Right atrium auricular region (tissue), 2 donors: ENCODE measurements at regions not wholly inside any gene's neighbourhood (a gene's known extent, or its start where the extent isn't known, plus 50 kb on each side); places are given as distances from the start of the nearest gene placed in this dataset.
"Not testable (repeated sequence)": the region's sequence is repeated elsewhere in the genome, so short reads cannot be mapped to it uniquely, and the experiment has no call there.

Experiments used
- DNase-seq: peaks from one replicate; pipeline ENCODE4 v3.0.0-alpha.2; 2019; ENCODE audit warnings: low spot score
- H3K27ac ChIP-seq, 2 donors: fragments of 200-600 bp; sonication (generic); 1 replicate in 1 of 2; 2 replicates in 1 of 2; pipeline ENCODE4 v1.5.1; 2016 to 2019
- H3K27me3 ChIP-seq, 2 donors: fragments of 200-600 bp; sonication (generic); one replicate each; pipeline versions ENCODE4 v1.5.1 to v1.6.0; 2017 to 2019
- H3K36me3 ChIP-seq: fragments of 200-600 bp; sonication (generic); one replicate; pipeline ENCODE4 v1.5.1; 2016
- H3K4me1 ChIP-seq, 2 donors: fragments of 200-600 bp; sonication (generic); one replicate each; pipeline versions ENCODE4 v1.5.1 to v1.6.0; 2017 to 2019
- H3K4me3 ChIP-seq, 2 donors: fragments of 200-600 bp; sonication (generic); 1 replicate in 1 of 2; 2 replicates in 1 of 2; pipeline ENCODE4 v1.5.1; 2017 to 2019; ENCODE audit warnings: mild to moderate bottlenecking in 1 of 2, moderate library complexity in 1 of 2
- H3K9me3 ChIP-seq, 2 donors: fragments of 200-600 bp; sonication (generic); one replicate each; pipeline ENCODE4 v1.5.1; 2019
- TF ChIP-seq, protein P1 (sequence below), 2 donors: fragments of 200-600 bp; sonication (generic); IDR thresholded peaks; one replicate each; pipeline ENCODE4 v1.5.1; 2019; ENCODE audit warnings: antibody characterized with exemption in 2 of 2

DNA sequence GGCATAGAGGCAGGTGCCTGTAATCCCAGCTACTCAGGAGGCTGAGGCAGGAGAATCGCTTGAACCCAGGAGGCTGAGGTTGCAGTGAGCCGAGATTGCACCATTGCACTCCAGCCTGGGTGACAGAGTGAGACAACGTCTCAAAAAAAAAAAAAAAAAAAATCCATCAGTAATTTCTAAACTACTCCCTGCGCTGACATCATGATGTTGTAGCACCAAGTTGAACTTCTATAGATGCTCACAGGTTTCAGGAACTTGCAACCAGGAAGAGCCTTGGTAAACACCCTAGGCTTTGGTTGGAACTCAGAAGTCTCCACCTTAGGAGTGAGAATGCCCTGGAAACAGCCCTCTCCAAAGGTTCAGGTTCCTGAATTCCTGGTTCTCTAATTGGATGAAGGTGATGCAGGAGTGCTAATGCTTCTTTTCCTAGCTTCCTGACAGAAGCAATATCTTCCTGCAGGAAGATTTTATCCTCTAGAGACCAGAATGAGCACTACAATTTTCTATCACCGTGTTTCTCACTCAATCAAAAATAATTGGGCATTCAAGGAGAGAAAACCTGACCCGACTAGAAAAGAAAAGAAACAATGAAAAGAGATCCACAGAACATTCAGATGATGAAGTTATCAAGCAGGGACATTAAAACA is 469.6 kb downstream of the GADD45G start:
- Histone ChIP-seq H3K4me3 (no peak overlapping the region), H3K27ac (no peak overlapping the region), H3K4me1 (no peaks in the 10 kb centered on the region), H3K36me3 (no peaks in the 10 kb centered on the region), H3K9me3 (no peaks in the 10 kb centered on the region), H3K27me3 (no peaks in the 10 kb centered on the region)
- no peak for DNase-seq
- TF ChIP-seq, protein P1, sequence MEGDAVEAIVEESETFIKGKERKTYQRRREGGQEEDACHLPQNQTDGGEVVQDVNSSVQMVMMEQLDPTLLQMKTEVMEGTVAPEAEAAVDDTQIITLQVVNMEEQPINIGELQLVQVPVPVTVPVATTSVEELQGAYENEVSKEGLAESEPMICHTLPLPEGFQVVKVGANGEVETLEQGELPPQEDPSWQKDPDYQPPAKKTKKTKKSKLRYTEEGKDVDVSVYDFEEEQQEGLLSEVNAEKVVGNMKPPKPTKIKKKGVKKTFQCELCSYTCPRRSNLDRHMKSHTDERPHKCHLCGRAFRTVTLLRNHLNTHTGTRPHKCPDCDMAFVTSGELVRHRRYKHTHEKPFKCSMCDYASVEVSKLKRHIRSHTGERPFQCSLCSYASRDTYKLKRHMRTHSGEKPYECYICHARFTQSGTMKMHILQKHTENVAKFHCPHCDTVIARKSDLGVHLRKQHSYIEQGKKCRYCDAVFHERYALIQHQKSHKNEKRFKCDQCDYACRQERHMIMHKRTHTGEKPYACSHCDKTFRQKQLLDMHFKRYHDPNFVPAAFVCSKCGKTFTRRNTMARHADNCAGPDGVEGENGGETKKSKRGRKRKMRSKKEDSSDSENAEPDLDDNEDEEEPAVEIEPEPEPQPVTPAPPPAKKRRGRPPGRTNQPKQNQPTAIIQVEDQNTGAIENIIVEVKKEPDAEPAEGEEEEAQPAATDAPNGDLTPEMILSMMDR (IDR thresholded peaks at IDR 0.05): no peak

DNA sequence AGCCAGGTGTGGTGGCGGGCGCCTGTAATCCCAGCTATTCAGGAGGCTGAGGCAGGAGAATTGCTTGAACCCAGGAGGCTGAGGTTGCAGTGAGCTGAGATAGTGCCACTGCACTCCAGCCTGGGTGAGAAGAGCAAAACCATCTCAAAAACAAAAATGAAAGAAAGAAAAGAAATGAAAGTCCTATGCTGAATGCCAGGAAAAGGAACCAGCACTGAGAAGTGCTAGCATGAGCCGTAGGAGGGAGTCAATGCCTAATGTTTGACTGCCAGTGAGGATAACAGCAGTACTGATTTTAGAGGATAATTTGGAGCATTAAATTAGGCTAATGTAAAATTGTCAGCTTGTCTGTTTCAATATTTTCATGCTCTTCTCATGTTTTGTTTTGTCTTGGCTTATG is 472.8 kb downstream of the GADD45G start:
- H3K27ac ChIP-seq, H3K27me3 ChIP-seq, H3K9me3 ChIP-seq, H3K4me3 ChIP-seq, H3K36me3 ChIP-seq, H3K4me1 ChIP-seq: not testable (repeated sequence)
- DNase-seq: peak; percentile 42

DNA sequence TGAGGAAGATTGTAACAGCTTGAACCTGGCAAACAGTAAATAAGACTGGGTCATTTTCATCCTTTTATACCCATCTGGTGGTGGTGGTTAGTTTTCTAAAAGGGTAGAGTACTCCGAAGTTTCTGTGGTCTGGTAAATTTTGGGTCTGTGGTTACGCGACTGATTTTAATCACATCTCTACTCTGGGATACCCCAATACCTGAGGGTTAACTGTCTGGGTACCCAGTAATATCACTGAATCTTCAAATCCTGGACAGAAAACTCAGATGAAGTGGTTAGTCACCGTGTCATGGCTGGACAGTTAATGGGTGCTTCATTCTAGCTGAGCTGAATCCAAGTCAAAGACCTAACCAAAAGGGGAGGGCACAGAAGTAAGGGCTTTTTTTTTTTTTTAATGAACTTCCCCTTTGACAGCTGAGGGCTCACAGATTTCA is 474.2 kb downstream of the GADD45G start:
- H3K27ac ChIP-seq: no peak overlapping the region
- peak; percentile 30 for DNase-seq
- no peaks in the 10 kb centered on the region for H3K9me3 ChIP-seq
- no peak overlapping the region for H3K4me3 ChIP-seq
- no peaks in the 10 kb centered on the region for H3K4me1 ChIP-seq
- H3K27me3 ChIP-seq: no peaks in the 10 kb centered on the region
- no peaks in the 10 kb centered on the region for H3K36me3 ChIP-seq
- TF ChIP-seq, protein P1 (IDR thresholded peaks at IDR 0.05): no peak

- no peak for DNase-seq
- Histone ChIP-seq H3K27me3 (no peaks in the 10 kb centered on the region), H3K4me1 (no peaks in the 10 kb centered on the region), H3K36me3 (no peaks in the 10 kb centered on the region), H3K27ac (no peak overlapping the region), H3K9me3 (no peaks in the 10 kb centered on the region), H3K4me3 (no peak overlapping the region)
- TF ChIP-seq, protein P1 (IDR thresholded peaks at IDR 0.05): no peak
These were observed 480.8 kb downstream of the GADD45G start for GRCh38 chr9:90085633-90086032.

GRCh38 chr9:90086101-90086511 is 481.3 kb downstream of the GADD45G start:
- DNase-seq: no peak
- Histone ChIP-seq H3K9me3 (no peaks in the 10 kb centered on the region), H3K27ac (no peak overlapping the region), H3K36me3 (no peaks in the 10 kb centered on the region), H3K4me1 (no peaks in the 10 kb centered on the region), H3K27me3 (no peaks in the 10 kb centered on the region), H3K4me3 (no peak overlapping the region)
- TF ChIP-seq, protein P1 (IDR thresholded peaks at IDR 0.05): no peak

GRCh38 chr9:90088434-90088833 is 483.6 kb downstream of the GADD45G start:
- no peaks in the 10 kb centered on the region for H3K4me1 ChIP-seq
- TF ChIP-seq, protein P1 (IDR thresholded peaks at IDR 0.05): no peak
- H3K27ac ChIP-seq: no peak overlapping the region
- DNase-seq: no peak
- H3K4me3 ChIP-seq: no peak overlapping the region
- H3K36me3 ChIP-seq: no peaks in the 10 kb centered on the region
- no peaks in the 10 kb centered on the region for H3K9me3 ChIP-seq
- H3K27me3 ChIP-seq: no peaks in the 10 kb centered on the region
